Esophagus (tissue), 2 donors: ENCODE measurements at regions not wholly inside any gene's neighbourhood (a gene's known extent, or its start where the extent isn't known, plus 50 kb on each side); places are given as distances from the start of the nearest gene placed in this dataset.
"Not testable (repeated sequence)": the region's sequence is repeated elsewhere in the genome, so short reads cannot be mapped to it uniquely, and the experiment has no call there.

ENCODE experiments used
- H3K27ac ChIP-seq, 2 donors: one replicate each; pipeline ENCODE4 v1.5.1; 2013; ENCODE audit warnings: low read depth in 2 of 2, mild to moderate bottlenecking in 2 of 2, inconsistent platforms in 1 of 2, low read length in 1 of 2, moderate library complexity in 1 of 2
- H3K27me3 ChIP-seq, 2 donors: one replicate each; pipeline ENCODE4 v1.6.1; 2013; ENCODE audit warnings: low read length in 2 of 2, control low read depth in 1 of 2, mild to moderate bottlenecking in 1 of 2; ENCODE audit not compliant: insufficient read depth in 2 of 2, control insufficient read depth in 1 of 2
- H3K36me3 ChIP-seq, 2 donors: one replicate each; pipeline ENCODE4 v1.6.1; 2013; ENCODE audit warnings: low read length in 1 of 2; ENCODE audit not compliant: control insufficient read depth in 2 of 2, insufficient read depth in 2 of 2
- H3K4me1 ChIP-seq, 2 donors: one replicate each; pipeline ENCODE4 v1.6.1; 2013; ENCODE audit warnings: low read length in 1 of 2; ENCODE audit not compliant: control insufficient read depth in 2 of 2, insufficient read depth in 2 of 2
- H3K4me3 ChIP-seq, 2 donors: one replicate each; pipeline ENCODE4 v1.5.1; 2013; ENCODE audit warnings: low read length in 2 of 2, mild to moderate bottlenecking in 2 of 2, low read depth in 1 of 2, moderate library complexity in 1 of 2
- H3K9me3 ChIP-seq, 2 donors: one replicate each; pipeline ENCODE4 v1.6.1; 2013; ENCODE audit warnings: mild to moderate bottlenecking in 2 of 2, low read depth in 1 of 2, low read length in 1 of 2, moderate library complexity in 1 of 2; ENCODE audit not compliant: control insufficient read depth in 2 of 2, insufficient read depth in 1 of 2
- WGBS, 2 donors: extraction: QIAGEN DNeasy Blood & Tissue Kit; methylation state at CpG; one replicate each; pipeline ENCODE4 v1.1.7; 2013; 5-methylcytosine and 5-hydroxymethylcytosine counted together
- donor health status: healthy with polysubstance abuse.
- donor health status: Bipolar disorder and iron deficiency.

DNA sequence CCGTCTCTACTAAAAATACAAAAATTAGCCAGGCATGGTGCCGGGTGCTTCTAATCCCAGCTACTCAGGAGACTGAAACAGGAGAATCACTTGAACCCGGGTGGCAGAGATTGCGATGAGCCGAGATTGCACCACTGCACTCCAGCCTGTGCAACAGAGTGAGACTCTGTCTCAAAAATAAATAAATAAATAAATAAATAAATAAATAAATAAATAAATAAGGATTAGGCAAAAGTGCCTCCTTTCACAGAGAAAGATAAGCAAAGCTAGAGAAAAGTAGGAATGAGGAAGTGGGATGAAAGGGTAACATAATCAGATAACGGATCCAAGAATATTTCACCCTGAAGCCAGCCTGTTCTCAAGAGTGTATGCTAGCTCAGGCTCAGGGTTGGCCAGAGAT, 869.6 kb upstream of the AUTS2 start:
- H3K27me3 ChIP-seq, H3K4me1 ChIP-seq, H3K4me3 ChIP-seq, H3K9me3 ChIP-seq, H3K36me3 ChIP-seq, H3K27ac ChIP-seq: not testable (repeated sequence)
- 89 to 93% methylated on average over 6 of the region's 6 CpGs for WGBS, 2 donors

DNA sequence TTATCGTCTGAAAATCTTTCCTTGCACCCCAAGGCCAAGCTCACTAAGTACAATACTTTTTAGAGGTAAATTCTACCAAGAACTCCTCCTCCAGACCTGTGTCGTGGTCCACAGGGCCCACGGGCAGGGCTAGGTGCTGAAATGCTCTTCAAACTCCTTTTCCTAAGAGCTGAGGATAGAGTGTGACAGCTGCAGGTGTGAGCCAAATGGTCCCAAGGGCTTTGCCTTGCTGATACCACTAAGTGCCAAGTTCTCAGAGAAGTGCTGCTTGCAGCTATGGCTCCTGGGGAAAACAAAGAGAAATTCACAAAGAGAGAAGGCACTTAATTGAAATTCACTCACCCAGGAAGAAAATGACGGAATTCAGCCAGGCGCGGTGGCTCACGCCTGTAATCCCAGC, 868.9 kb upstream of the AUTS2 start:
- H3K36me3 ChIP-seq, result no peaks in the 10 kb centered on the region
- WGBS, 2 donors, result 79 to 80% methylated on average over 7 of the region's 7 CpGs

GRCh38 chr7:68730194-68730593, 868.1 kb upstream of the AUTS2 start:
- 57 to 65% methylated on average over 2 of the region's 2 CpGs for WGBS, 2 donors
- Histone ChIP-seq H3K4me3 (no peak overlapping the region), H3K27ac (no peak overlapping the region), H3K36me3 (no peaks in the 10 kb centered on the region), H3K4me1 (no peaks in the 10 kb centered on the region), H3K9me3 (no peaks in the 10 kb centered on the region), H3K27me3 (no peaks in the 10 kb centered on the region)

More for the DNA sequence above, 868.9 kb upstream of the AUTS2 start:
- no peak overlapping the region for H3K4me3 ChIP-seq
- no peaks in the 10 kb centered on the region for H3K27me3 ChIP-seq
- no peak overlapping the region for H3K27ac ChIP-seq
- no peaks in the 10 kb centered on the region for H3K4me1 ChIP-seq
- no peaks in the 10 kb centered on the region for H3K9me3 ChIP-seq

- no peak overlapping the region for H3K4me3 ChIP-seq
- H3K36me3 ChIP-seq, result no peaks in the 10 kb centered on the region
- no peak overlapping the region for H3K27ac ChIP-seq
- no peaks in the 10 kb centered on the region for H3K9me3 ChIP-seq
- H3K4me1 ChIP-seq, result no peaks in the 10 kb centered on the region
- H3K27me3 ChIP-seq, result no peaks in the 10 kb centered on the region
These were observed 867.3 kb upstream of the AUTS2 start for GRCh38 chr7:68730964-68731363.

DNA sequence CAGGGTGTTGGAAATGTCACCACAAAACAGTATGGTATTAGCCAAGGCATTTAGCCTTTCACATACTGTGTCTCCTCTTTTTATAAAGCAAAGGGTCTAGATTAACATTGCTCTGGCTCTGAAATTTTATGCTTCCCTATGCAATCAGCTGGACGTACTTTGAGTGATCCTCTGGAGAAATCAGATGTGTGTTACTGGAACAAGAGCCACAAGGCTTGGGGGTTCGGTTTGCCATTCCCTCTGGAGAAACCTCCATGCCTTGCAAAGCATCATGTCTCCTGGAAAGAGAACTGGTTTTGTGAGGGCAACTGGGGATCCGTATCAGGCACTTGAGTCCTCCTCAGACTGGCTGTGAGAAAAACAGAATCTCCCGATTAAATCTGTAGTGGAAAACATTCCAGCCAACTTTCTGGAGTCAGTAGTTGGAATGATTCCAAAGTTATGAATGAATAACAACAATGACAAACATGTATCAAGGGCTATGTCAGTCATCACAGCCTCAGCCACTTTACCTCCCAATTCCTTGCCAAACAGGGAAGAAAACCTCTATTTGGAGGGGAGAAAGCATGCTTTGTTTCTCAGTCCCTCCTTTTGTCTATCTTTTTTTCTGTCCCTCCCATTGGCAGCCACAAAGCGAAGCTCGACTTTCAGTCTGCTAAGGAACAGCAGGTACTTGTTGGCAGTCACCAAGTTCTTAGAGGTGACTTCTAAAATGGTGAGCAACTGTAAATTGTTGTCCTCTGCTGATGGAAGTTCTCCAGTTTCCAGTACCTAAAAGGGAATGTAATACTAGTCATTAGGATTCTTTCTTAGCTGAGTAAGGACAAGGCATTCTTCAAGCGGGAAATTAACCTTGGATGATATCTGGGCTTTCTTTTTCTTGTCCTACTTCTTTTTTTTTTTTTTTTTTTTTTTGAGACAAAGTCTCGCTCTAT, 864.8 kb upstream of the AUTS2 start:
- 54 to 62% methylated on average over 8 of the region's 8 CpGs for WGBS, 2 donors
- H3K27me3 ChIP-seq, result no peaks in the 10 kb centered on the region
- H3K4me3 ChIP-seq, result no peak overlapping the region
- H3K9me3 ChIP-seq, result no peaks in the 10 kb centered on the region
- H3K4me1 ChIP-seq, result no peaks in the 10 kb centered on the region
- H3K36me3 ChIP-seq, result no peaks in the 10 kb centered on the region
- H3K27ac ChIP-seq, result no peak overlapping the region

GRCh38 chr7:68734431-68734830, 863.8 kb upstream of the AUTS2 start:
- H3K4me1 ChIP-seq, result no peaks in the 10 kb centered on the region
- H3K27ac ChIP-seq, result no peak overlapping the region
- H3K9me3 ChIP-seq, result no peaks in the 10 kb centered on the region
- H3K4me3 ChIP-seq, result no peak overlapping the region
- 79 to 84% methylated on average over 5 of the region's 5 CpGs for WGBS, 2 donors
- H3K27me3 ChIP-seq, result no peaks in the 10 kb centered on the region
- H3K36me3 ChIP-seq, result no peaks in the 10 kb centered on the region

DNA sequence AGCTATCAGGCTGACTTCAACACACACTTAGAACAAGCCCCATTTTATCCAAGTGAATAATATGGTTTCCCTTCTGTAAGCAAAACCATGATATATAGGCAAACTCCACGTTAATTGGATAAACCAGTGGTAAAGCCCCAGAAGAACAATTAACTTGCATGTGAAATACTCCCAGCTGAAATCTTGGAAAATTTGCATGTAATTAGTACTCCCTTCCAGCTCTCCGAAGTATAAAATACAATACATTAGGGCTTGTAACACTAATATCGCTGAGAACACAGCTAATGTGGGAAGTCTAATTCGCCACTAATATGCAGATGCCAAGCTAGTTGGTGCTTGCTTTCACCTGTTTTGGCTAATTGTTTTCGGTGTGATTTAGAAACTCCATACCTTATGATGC, 859.0 kb upstream of the AUTS2 start:
- Histone ChIP-seq H3K27ac (no peak overlapping the region), H3K36me3 (no peaks in the 10 kb centered on the region), H3K27me3 (no peaks in the 10 kb centered on the region), H3K4me3 (no peak overlapping the region), H3K9me3 (no peaks in the 10 kb centered on the region), H3K4me1 (no peaks in the 10 kb centered on the region)
- WGBS, 2 donors, result 90 to 93% methylated on average over 5 of the region's 5 CpGs

DNA sequence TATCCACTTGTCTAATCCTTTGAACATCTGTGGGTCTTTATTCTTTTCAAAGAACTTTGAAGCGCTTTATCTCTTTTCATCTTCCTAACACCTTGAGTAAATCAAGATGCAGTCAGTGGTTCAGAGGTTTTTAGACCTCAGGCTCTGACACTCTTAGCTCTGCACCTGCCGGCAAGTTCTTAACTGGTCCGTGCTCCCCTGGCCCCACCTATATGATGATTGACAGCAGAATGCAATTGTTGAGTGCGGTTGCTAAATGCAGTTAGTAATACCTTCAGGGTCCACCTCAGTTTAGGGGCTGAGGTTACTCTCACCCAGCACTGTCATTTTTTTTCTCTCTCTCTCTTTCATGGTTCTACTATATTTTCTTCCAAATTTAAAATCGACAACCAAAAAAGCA, 854.2 kb upstream of the AUTS2 start:
- no peak overlapping the region for H3K4me3 ChIP-seq
- H3K36me3 ChIP-seq, result no peaks in the 10 kb centered on the region
- no peaks in the 10 kb centered on the region for H3K4me1 ChIP-seq
- H3K9me3 ChIP-seq, result no peaks in the 10 kb centered on the region
- WGBS, 2 donors, result 67 to 73% methylated on average over 5 of the region's 5 CpGs
- no peaks in the 10 kb centered on the region for H3K27me3 ChIP-seq
- no peak overlapping the region for H3K27ac ChIP-seq

DNA sequence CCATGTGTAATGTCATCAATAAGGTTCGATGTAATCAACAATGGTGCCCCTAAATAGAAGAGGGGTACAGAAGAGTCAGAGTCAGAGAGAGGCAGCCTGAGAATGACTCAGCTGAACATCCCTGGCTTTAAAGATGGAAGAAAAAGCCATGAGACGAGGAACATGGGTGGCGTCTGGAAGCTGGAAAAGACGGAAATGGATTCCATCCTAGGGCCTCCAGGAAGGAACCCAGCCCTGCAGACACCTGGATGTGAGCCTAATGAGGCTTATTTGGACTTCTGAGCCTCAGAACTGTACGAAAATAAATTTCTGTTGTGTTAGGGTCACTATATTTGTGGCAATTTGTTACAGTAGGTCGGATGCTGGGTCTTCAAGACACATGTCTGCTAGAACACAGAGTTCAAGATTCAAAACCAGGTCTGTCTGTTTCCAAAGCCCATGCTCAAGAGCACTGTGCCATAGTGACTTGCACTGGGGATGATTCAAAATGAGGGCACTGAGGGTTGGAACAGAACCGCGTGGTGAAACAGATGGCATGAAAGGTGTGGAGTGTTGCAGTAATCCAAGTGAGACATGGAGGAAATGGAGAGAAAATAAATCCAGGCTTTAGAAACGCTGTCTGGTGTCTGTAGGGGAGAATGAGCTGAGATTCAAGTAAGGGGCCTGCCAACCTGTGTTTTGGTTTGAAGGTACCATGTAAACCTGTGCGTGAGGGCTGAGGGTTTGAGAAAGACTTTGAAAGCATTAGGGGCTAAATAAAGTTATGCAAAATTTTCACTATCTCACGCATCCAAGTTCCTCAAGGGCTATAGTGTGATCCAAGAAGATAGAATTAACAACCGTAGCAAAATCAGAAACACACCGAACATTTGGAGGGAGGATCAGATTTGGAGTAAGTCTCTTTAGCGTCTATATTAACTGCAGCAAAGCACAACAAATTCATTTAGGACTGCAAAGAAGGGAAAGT, 849.1 kb upstream of the AUTS2 start:
- no peak overlapping the region for H3K27ac ChIP-seq
- no peaks in the 10 kb centered on the region for H3K9me3 ChIP-seq
- WGBS, 2 donors, result 80 to 85% methylated on average over 14 of the region's 14 CpGs
- no peak overlapping the region for H3K4me3 ChIP-seq
- H3K27me3 ChIP-seq, result no peaks in the 10 kb centered on the region
- no peaks in the 10 kb centered on the region for H3K36me3 ChIP-seq
- no peaks in the 10 kb centered on the region for H3K4me1 ChIP-seq
